ENCODE measurements at regions not wholly inside any gene's neighbourhood (a gene's known extent, or its start where the extent isn't known, plus 50 kb on each side); places are given as distances from the start of the nearest gene placed in this dataset.

- no peak for DNase-seq (ENCODE audit: low read depth, low spot score)
These were observed 1554.7 kb upstream of the TENM3 start for GRCh38 chr4:180688480-180688879.

- DNase-seq (ENCODE audit: low read depth, low spot score): no peak
These were observed 1548.3 kb upstream of the TENM3 start for GRCh38 chr4:180694875-180695274.

GRCh38 chr4:180695851-180696250 lies 1547.4 kb upstream of the TENM3 start:
- no peak for DNase-seq (ENCODE audit: low read depth, low spot score)

- DNase-seq (ENCODE audit: low read depth, low spot score): no peak
These were observed 1546.6 kb upstream of the TENM3 start for GRCh38 chr4:180696460-180697092.

GRCh38 chr4:180698550-180699195 lies 1544.5 kb upstream of the TENM3 start:
- no peak for DNase-seq (ENCODE audit: low read depth, low spot score)

- no peak for DNase-seq (ENCODE audit: low read depth, low spot score)
These were observed 1536.4 kb upstream of the TENM3 start for GRCh38 chr4:180706766-180707165.

GRCh38 chr4:180710628-180711337 lies 1532.4 kb upstream of the TENM3 start:
- no peak for DNase-seq (ENCODE audit: low read depth, low spot score)

- no peak for DNase-seq (ENCODE audit: low read depth, low spot score)
These were observed 1525.7 kb upstream of the TENM3 start for GRCh38 chr4:180717451-180718033.

GRCh38 chr4:180721356-180721755 lies 1521.8 kb upstream of the TENM3 start:
- no peak for DNase-seq (ENCODE audit: low read depth, low spot score)

GRCh38 chr4:180726611-180727010 lies 1516.6 kb upstream of the TENM3 start:
- DNase-seq (ENCODE audit: low read depth, low spot score): no peak

GRCh38 chr4:180727478-180727877 lies 1515.7 kb upstream of the TENM3 start:
- no peak for DNase-seq (ENCODE audit: low read depth, low spot score)

- DNase-seq (ENCODE audit: low read depth, low spot score): no peak
These were observed 1508.3 kb upstream of the TENM3 start for GRCh38 chr4:180734753-180735432.

GRCh38 chr4:180741703-180742102 lies 1501.5 kb upstream of the TENM3 start:
- DNase-seq (ENCODE audit: low read depth, low spot score): no peak

GRCh38 chr4:180745019-180745418 lies 1498.2 kb upstream of the TENM3 start:
- no peak for DNase-seq (ENCODE audit: low read depth, low spot score)

- DNase-seq (ENCODE audit: low read depth, low spot score): no peak
These were observed 1492.2 kb upstream of the TENM3 start for GRCh38 chr4:180751009-180751408.

GRCh38 chr4:180757927-180758326 lies 1485.3 kb upstream of the TENM3 start:
- no peak for DNase-seq (ENCODE audit: low read depth, low spot score)

GRCh38 chr4:180766045-180766444 lies 1477.2 kb upstream of the TENM3 start:
- DNase-seq (ENCODE audit: low read depth, low spot score): no peak

- DNase-seq (ENCODE audit: low read depth, low spot score): no peak
These were observed 1476.1 kb upstream of the TENM3 start for GRCh38 chr4:180766944-180767729.

GRCh38 chr4:180768610-180769009 lies 1474.6 kb upstream of the TENM3 start:
- no peak for DNase-seq (ENCODE audit: low read depth, low spot score)

GRCh38 chr4:180769791-180770190 lies 1473.4 kb upstream of the TENM3 start:
- no peak for DNase-seq (ENCODE audit: low read depth, low spot score)

GRCh38 chr4:180770265-180770664 lies 1472.9 kb upstream of the TENM3 start:
- no peak for DNase-seq (ENCODE audit: low read depth, low spot score)
